NCI-H510A (cell line): ENCODE measurements at regions not wholly inside any gene's neighbourhood (a gene's known extent, or its start where the extent isn't known, plus 50 kb on each side); places are given as distances from the start of the nearest gene placed in this dataset.

Experiments used
- DNase-seq: peaks from one replicate; lab custom pipeline; 2025; lab: John Stamatoyannopoulos, UW

DNA sequence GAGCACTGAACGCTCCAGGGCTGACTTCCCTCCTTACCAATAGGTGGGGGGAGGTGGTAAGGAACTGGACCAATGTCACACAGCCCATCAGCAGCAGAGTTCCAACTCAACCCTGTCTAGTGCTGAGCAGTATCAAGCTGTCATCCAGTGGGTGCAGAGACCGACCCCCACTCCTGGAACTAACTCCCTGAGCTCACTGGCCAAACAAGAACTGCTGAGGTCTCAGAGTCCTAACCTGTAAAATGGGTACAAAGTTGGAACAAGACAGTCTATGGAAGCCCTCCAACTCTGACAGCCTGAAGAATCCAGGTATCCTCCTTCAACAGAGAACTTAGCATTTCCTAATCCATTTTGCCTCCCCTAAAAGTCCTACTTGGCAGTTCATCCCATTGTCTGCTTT lies 91.1 kb upstream of the CLMN start:
- DNase-seq, result no peak

DNA sequence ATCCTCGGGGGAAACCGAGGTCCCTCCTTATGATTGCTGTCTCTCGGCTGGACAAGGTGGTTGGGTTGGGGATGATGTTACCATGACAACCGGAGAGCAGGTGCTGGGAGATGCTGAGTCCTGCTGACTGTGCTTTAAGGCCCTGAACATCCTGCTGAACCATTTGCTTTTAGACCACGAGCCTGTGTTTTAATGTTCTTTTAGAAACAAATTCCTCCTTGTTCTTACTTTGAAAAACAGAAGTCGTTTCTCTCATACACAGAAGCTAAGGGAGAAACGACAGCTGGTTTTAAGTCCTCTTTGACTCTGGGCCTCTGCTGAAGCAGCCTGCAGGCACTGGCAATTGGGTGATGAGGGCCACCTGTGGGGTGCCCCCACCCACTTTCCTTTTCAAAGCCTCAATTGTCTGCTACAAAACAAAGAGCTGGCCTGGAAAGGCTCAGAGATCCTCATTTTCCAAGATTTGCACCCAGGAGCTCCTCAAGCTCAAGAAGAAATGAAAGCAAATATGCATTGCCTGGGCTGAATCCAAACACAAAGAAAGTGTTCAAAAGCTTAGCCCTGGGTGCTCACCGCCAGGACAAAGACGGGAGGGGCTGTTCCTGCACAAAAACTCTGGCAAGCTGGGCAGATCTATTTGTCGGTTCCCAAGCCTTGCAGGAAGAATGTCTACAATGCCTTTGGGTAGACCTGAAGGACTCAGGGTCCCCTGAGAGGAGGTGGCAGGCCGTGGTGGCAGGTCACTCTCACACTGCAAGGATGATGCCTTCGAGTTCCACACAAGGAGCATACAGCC lies 90.0 kb upstream of the CLMN start:
- DNase-seq, result no peak

DNA sequence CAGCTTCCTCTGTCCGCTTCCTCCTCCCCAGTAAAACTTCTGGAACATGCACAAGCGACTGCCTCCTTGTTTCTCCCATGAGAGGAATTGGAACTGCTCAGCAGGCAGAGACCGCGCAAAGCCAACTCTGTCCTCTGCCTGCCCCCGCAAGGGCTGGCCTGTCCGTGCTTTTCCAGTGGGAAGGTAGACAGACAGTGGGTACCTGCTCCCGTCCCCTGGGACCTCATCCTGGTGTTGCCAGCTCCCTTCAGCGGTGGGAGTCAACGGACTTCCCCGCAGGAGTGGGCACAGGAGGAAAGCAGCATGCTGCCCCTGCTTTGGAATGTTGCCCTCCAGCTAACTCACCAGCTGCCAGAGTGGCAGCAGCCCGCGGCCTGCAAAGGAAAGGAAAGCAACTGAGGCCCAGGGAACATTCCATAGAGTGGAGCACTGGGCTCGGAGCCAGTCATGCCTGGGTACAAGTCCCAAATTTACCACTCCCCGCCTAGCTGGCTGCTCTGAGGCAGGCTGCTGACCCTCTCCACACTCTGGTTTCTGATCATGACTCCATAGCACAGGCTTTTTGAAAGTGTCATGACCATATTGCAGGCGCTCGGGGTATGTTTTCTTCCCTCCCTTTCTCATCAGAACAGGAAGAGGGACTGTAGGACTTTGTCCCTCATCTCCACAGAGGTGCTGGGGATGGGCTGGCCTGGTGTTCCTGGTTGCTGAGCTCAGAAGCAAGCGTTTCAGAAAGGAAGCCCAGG lies 89.2 kb upstream of the CLMN start:
- DNase-seq, result no peak

DNA sequence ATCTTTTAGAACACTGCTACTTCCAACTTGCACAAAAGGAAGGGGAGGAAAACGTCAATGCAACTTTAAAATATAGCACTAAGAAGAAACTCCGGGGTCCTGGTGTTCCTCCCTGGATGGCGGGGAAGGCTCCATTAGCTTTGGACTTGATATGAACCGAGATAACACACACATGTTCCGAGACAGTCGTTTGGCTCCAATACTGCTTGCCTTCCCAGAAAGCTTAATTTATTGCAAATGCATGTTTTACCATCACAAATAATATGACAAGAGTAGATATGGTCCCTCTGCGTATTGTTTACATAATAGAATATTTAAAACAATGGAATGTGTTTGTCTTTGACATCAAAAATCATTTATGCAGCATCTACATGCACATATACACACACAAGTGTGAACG lies 87.6 kb upstream of the CLMN start:
- no peak for DNase-seq

DNA sequence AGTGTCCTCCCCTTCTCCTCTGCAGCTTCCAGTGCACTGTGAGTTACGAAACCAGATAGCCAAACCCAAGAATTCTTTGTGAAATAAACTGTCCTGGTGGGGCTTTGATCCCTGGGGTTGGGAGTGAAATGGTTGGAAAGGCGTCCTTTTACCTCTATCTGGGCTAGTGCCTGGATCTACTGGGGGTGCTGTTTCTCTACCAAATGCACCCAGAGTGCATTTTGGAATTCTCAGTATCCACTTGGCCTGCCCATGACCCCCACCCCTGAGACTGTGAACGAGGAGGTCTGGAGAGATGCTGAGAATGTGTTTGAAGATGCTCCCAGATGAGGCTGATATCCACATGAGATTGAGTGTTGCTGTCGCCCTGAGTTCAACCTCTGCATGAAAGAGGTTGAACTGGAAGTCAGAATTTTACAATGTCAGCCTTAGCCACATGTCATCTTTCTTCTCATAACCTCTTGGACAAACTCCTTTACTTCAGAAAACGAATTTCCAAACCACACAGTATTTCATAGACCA lies 87.1 kb upstream of the CLMN start:
- no peak for DNase-seq

DNA sequence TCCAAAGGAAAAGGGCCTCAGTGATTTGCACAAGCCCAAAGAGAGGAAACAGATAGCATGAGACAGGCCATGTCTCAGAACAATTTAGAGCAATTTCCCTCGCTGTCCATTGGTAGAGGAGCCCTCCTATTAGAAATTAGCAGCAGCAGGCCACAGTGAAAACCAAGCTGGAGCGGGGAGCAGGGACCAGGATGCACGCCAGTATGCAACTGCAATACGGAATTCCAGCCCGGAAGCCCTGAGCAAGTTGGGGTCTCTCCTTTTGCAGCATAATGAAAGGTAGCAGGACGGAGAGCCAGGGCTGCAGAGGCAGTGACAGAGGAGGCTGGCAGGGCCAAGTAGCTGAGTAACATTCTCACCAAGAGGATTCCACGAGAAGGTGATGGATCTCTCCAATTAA lies 84.9 kb upstream of the CLMN start:
- DNase-seq, result no peak

DNA sequence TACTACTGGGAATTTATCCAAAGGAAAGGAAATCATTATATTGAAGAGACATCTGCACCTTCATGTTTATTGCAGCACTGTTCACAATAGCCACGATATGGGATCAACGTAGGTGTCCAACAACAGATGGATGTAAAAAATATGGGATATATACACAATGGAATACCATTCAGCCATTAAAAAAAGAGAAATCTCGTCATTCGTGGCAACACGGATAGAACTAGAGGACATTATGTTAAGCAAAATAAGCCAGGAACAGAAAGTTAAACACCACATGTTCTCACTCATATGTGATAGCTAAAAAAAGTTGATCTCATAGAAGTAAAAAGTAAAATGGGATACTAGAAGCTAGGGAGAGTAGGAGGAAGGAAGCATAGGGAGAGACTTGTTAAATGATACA lies 82.9 kb upstream of the CLMN start:
- no peak for DNase-seq

DNA sequence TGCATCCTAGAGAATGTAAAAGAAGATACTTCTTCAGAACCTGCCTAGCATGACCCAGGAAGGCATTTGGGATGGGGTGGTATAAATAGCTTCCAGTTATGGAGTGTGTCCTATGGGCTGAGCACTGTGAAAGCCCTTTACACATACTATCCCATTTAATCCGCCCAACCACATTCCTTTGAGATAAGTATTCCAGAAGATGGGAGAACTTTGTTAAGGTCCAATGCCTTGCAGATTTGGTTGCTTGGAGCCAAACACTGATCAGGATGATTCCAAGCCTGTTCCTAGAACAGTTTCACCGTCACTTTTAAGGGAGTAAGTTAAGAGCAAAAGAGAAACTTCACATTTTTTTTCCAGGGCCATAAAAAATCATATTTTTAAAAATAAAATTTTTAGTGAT lies 82.5 kb upstream of the CLMN start:
- no peak for DNase-seq

DNA sequence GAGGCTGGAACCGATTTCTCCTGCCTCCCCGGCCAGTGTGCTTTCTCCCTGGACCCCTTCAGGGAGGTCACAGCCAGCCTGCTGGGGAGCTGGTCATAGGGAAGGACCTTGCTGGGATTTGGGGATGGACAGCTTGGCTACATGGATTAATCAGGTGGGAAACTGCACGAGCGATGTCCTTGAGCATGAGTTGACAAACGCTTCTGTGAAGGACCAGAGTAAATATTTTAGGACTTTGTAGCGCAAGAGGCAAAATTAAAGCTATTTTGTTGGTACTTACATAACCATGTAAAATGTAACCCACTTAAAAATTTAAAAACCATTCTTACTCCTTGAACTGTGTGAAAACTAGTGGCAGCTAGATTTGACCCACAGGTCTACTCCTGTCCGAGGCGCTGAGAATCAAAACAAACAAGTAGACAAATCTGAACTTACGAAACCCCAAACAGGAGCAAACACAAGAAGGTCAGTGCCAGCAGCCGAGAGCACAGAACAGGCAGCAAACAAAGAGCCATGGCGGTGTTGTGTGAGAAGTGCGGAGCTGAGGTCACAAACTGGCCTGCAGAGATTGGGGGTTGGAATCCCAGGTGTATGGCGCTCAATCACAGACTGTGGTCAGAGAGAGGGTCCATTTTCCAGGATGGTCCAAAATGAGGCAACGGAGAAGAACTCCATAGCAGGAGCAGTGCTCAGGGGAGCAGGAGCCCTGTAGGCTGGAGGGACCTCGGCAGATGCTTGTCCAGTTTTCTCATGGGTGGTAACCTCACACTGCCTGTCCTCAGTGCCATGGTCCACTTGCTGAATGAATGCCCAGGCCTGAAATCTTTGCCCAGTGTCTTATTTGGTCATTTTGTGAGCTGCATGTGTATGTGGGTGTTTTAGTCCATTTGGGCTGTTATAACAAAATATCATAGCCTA lies 79.2 kb upstream of the CLMN start:
- DNase-seq, result no peak

DNA sequence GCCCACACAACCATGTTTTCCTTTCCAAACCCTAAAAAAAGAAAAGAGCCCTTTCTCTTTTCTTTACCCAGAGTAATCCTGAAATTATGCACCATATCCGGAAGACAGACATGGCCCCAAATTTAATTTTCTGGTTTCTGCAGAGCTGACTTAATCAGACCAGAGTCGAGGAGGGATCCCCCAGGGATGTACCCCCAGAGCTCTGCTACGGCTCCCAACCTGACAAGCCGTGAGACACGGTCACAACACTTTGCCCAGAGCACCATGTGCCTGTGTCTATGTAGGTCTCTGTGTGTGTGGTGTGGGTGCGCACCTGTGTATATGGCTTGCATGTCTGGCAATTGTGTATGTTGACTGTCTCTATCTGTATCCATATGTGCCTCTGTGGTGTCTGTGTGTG lies 77.6 kb upstream of the CLMN start:
- DNase-seq, result no peak

DNA sequence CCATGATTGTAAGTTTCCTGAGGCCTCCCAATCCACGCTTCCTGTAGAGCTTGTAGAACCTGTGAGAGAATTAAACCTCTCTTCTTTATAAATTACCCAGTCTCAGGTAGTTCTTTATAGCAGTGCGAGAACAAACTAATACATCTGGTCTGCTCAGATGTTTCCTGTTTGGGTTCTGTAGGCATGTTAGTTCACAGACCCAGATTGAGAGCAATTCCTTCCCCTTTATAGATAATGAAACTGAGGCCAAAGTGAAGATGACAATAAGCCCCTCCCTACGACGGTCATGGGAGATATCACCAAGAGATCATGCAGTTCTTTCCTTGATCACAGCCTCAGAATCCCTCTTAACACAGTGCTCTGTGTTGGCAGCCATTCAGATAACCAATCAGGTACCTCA lies 76.5 kb upstream of the CLMN start:
- no peak for DNase-seq

DNA sequence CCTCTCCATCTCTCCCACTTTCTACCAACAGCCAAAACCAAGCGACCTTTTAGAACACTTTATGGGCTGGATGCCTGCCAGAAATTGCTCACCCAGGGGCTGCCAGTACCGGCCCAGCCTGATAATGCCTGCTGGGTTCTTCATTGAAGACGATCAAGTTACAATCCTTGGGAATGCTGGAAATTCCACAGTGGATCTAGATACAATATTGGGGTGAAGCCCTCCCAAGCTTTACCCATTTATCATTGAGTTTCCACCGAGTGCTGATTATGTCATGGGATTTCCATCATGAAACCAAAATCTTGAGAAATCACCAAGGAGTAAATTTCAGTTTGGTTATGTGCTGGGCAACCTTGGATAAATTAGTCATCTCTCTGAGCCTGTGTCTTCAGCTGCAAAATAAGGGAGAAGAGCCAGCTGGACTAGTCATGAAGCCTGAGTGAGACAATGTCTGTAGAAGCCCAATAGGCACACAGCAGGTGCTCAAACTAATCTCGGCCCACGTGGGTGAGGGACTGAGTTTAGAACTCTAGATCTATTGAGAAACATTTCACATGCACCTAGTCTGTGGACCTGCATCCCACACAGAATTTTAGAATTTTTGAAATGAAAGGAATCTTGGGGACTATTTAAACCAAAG lies 75.5 kb upstream of the CLMN start:
- DNase-seq, result no peak

DNA sequence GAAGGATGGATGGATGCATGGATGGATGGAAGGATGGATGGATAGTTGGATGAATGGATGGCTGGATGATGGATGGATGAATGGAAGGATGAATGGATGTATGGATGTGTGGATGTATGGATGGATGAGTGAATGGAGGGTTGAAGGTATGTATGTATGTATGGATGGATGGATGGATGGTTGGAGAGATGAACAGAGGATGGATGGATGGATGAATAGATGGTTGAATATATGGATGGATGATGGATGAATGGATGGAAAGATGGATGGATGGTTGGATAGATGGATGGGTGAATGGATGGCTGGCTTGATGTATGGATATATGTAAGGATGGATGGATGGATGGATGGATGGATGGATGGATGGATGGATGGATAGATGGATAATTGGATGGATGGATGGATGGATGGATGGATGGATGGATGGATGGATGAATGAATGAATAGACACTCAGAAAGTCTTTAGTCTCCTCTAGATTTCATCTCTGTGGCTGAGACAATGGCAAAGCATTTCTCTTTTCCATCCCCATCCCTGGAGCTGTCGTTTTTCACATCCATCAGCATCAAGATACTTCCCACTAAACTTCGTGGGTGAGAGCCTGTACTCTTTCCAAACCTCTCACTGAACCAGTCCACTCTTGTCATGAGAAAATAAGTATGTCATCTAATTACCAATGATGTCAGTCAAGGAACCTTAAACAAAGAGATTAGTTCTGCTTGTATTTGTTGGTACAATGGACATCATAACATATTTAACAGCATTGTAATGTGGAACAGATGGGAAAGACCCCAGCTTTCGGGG lies 74.8 kb upstream of the CLMN start:
- no peak for DNase-seq

DNA sequence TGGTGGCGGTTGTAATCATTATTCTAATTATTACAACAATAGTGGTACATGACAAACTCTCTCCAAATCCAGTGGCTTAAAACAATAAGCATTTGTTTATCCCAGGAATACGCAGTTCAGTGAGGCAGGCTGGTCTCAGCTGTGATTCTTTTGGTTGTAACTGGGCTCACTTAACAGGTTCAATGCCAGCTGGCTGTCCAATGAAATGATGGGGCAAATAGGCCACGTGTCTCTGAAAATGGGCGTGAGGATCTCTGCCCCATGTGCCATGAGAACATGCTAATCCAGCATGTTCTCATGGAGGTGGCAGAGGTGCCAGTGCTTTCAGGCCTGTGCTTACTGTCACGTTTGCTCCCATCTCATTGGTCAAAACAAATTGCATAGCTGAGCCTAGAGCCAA lies 73.1 kb upstream of the CLMN start:
- no peak for DNase-seq

DNA sequence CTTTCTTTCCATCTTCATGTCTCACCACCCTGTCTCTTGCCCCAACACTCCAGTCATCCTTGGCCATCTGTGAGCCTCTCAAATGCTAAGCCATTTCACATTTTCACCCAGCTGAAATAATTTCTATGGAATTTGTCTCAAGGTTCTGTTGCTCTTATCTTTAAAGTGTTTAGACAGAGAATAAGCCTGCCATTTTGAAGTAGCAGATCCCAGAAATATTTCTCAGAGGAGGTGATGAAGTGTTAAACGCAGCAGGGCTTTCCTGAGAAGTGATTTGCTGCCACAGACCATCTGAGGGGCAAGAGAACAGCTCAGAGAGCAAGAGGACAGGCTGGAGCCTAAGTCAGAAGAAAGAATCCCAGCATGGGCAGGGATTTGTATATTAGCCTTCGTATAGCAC lies 71.6 kb upstream of the CLMN start:
- no peak for DNase-seq

DNA sequence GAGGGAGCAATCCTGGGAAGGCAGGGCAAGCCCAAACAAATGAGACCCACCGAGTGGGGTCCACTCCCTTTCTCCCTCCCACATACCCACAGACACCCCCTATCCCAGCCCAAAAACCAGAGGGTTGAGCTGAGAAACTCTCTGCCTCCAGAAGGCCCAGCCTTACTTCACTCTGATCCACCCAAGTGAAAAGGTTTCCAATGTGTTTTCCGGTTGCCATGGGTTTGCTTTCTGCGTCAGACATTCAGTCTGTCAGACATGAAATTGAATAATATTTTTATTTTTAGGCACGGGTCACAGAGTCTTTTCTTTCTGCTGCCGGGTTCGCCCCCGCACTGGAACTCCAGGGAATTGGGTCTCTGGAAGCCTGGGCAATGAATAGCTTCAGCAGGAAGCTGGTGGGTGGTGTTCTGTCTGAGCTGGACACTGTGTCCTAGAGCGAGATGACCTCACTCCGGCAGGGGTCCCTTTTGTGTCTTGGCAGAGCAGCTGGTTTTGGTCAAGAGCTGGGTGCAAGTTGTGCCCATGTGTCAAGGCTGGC lies 69.8 kb upstream of the CLMN start:
- DNase-seq, result no peak

DNA sequence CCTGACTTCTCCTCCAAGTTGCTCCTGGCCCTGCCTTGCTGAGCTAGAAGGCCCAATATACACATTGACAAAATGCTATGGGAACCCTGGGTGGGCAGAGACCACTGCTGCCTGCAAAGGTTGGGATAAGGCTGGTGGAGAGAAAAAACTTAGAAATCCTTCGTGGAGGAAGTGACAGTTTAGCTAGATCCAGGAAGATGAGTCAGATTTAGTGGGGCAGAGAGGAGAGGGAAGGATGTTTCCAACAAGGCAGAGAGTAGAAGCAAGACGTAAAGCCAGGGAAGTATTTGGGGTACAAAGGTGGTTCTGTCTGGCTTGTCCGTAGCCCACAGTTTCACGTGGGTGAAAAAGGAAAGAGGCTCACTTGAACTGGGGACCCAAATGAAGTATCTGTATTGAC lies 69.0 kb upstream of the CLMN start:
- DNase-seq, result no peak

DNA sequence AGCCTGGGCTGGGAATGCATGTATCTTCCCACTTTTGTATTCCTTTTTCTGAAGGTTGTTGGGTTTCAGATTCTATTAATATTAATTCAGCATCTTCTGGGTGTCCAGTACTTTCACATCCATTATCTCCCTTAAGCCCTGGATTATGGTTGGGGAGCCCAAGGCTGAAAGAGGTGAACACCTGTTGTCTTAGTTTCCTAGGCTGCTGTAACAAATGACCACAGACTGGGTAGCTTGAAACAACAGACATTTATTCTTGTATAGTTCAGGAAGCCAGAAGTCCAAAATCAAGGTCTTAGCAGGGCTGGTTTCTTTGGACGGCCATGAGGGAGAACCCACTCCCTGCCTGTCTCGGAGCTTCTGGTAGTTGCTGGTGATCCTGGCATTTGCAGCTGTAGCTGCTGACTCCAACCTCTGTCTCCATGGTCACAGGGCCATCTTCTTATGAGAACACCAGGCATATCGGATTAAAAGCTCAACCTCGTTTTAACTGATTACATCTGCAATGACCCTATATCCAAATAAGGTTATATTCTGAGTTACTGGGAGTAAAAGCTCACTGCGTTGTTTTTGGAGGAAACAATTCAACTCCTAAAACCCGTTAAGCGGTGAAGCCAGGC lies 68.2 kb upstream of the CLMN start:
- DNase-seq, result no peak

DNA sequence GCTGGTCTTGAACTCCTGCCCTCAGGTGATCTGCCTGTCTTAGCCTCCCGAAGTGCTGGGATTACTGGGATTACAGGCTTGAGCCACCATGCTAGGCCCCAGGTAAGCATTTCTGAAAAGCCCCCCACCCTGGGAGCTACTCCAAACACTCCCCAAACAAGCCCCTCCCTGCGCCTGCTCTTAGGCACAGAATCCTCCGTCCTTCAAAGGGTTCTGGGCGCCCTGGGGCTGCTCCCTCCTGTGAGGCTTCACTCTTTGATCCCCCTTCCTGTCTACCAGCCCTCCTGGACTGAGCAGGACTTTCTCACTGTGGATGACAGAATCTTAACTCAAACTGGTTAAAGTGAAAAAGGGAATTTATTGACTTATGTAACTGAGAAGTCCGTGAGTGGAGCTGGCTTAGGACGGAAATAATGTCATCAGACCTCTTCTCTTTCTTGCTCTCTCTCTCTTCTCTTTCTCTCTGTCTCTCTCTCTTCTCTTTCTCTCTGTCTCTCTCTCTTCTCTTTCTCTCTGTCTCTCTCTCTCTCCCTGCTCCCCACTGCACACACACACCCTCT lies 66.9 kb upstream of the CLMN start:
- no peak for DNase-seq

DNA sequence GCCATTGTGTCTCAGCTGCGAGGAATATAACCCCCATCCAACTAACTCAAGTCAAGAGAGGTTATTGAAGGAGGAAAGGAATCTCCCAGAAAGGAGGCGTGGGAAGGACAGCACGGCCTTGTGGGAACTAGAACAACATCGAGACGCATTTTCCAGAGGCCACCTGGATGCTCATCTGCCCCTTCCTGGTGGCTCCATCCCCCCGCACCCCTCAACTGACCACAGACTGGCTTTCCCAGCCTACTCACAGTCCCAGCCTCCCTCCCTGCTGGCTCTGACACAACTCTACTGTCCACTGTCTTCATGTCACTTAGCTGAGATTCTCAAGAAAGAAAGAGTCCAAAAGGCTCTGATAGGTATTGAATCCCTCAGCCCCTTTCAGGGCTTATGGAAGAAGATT lies 66.0 kb upstream of the CLMN start:
- no peak for DNase-seq
